ENCODE measurements at regions not wholly inside any gene's neighbourhood (a gene's known extent, or its start where the extent isn't known, plus 50 kb on each side); places are given as distances from the start of the nearest gene placed in this dataset.

- no peak for TF ChIP-seq E2F4 (CRISPR knock-in tag; IDR thresholded peaks at IDR 0.05; ENCODE audit: low read depth)
- no peak for TF ChIP-seq NR3C1 (CRISPR knock-in tag; IDR thresholded peaks at IDR 0.05)
- TF ChIP-seq LEF1 (IDR thresholded peaks at IDR 0.05) = no peak
- no peak for TF ChIP-seq STAT5B (CRISPR knock-in tag; IDR thresholded peaks at IDR 0.05)
- TF ChIP-seq MLX (CRISPR knock-in tag; conservative IDR thresholded peaks at IDR 0.05) = no peak
- TF ChIP-seq CTCF (IDR thresholded peaks at IDR 0.05 in 2 of 3, conservative IDR thresholded peaks at IDR 0.05 in 1 of 3; ENCODE audit: insufficient read depth in 2 of 3, low read depth in 1 of 3, low read length in 3 of 3) = no peak
Measured at GRCh38 chr11:98053851-98054250, 966.9 kb upstream of the CNTN5 start.

Measured in K562 (cell line).